ENCODE measurements at regions not wholly inside any gene's neighbourhood (a gene's known extent, or its start where the extent isn't known, plus 50 kb on each side); places are given as distances from the start of the nearest gene placed in this dataset.

DNA sequence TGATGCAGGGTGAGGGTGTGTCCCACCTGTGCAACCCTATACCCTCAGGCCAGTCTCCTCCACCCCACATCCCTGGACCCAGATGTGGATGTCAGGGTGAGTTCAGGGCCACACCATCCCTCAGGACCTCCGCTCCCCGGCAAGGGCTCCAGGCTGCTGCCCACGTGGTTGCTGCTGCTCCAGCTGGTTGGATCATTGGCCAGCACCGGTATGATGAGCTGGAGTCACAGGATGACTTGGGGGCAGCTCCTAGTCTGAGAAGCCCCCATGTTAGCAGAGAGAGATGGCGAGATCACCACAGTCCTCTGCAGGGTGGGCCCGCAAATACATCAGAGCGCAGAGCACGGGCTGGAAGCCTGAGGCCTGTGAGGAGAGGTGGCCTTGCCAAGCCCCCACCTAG is 103.3 kb upstream of the GDF10 start:
- no peak for TF ChIP-seq EZH2 (IDR thresholded peaks at IDR 0.05; ENCODE audit: borderline replicate concordance, low read depth, low read length, poor library complexity, severe bottlenecking)
- TF ChIP-seq, protein P1, sequence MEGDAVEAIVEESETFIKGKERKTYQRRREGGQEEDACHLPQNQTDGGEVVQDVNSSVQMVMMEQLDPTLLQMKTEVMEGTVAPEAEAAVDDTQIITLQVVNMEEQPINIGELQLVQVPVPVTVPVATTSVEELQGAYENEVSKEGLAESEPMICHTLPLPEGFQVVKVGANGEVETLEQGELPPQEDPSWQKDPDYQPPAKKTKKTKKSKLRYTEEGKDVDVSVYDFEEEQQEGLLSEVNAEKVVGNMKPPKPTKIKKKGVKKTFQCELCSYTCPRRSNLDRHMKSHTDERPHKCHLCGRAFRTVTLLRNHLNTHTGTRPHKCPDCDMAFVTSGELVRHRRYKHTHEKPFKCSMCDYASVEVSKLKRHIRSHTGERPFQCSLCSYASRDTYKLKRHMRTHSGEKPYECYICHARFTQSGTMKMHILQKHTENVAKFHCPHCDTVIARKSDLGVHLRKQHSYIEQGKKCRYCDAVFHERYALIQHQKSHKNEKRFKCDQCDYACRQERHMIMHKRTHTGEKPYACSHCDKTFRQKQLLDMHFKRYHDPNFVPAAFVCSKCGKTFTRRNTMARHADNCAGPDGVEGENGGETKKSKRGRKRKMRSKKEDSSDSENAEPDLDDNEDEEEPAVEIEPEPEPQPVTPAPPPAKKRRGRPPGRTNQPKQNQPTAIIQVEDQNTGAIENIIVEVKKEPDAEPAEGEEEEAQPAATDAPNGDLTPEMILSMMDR (conservative IDR thresholded peaks at IDR 0.05; ENCODE audit: low read depth, low read length): no peak
